ENCODE measurements at regions not wholly inside any gene's neighbourhood (a gene's known extent, or its start where the extent isn't known, plus 50 kb on each side); places are given as distances from the start of the nearest gene placed in this dataset.
"Not testable (repeated sequence)": the region's sequence is repeated elsewhere in the genome, so short reads cannot be mapped to it uniquely, and the experiment has no call there.

DNA sequence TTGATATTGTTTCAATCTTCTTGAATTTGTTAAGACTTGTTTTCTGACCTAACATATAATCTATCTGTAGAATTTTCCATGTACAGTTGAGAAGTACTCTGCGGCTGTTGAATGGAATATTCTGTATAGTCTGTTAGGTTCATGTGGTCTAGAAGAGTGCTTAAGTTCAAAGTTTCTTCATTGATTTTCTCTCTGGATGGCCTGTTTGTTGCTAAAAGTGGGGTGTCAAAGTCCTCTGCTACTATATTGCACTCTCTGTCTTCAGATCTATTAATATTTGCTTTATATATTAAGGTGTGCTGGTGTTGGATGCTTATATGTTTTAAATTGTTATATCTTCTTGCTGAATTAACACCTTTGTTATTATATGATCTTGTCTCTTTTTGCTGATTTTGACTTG is 290.9 kb upstream of the STXBP6 start:
- no peak for DNase-seq (ENCODE audit: low spot score)

DNA sequence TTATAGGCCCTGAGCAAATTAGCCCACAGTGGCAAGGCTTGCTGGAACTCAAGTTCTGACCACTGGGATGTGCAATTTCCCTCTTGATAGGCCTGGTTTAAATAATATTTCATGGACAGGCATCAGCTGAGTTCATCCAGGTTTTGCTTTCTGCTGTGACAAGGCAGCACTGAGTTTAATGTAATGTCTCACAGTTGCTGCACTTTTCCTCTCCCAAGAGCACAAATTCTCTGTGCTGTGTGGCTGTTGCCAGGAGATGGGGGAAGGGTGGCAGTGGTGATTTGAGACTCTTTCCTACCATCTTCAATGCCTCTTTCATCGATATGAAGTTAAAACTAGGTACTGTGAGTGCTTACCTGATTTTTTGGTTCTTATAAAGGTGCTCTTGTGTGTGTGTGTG is 272.8 kb upstream of the STXBP6 start:
- no peak for DNase-seq (ENCODE audit: low spot score)

GRCh38 chr14:25316007-25316406 is 266.1 kb upstream of the STXBP6 start:
- not testable (repeated sequence) for DNase-seq (ENCODE audit: low spot score)

GRCh38 chr14:25308244-25308643 is 258.3 kb upstream of the STXBP6 start:
- no peak for DNase-seq (ENCODE audit: low spot score)

GRCh38 chr14:25303934-25304333 is 254.0 kb upstream of the STXBP6 start:
- no peak for DNase-seq (ENCODE audit: low spot score)

GRCh38 chr14:25298238-25298637 is 248.3 kb upstream of the STXBP6 start:
- DNase-seq (ENCODE audit: low spot score), result no peak

DNA sequence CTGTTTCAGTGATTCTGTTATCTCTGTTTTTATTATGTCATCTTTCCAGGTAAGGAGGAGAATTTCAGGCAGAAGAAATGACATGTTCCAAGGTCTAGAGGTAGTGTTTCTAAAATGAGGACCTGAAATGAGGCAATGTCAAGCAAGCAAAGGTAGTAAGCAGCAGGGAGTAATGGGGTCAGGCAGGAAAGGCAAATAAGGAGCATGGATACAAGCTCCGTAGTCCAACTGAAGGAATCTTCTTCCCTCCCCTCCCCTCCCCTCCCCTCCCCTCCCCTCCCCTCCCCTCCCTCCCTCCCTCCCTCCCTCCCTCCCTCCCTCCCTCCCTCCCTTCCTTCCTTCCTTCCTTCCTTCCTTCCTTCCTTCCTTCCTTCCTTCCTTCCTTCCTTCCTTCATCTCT is 240.2 kb upstream of the STXBP6 start:
- DNase-seq (ENCODE audit: low spot score), result not testable (repeated sequence)

DNA sequence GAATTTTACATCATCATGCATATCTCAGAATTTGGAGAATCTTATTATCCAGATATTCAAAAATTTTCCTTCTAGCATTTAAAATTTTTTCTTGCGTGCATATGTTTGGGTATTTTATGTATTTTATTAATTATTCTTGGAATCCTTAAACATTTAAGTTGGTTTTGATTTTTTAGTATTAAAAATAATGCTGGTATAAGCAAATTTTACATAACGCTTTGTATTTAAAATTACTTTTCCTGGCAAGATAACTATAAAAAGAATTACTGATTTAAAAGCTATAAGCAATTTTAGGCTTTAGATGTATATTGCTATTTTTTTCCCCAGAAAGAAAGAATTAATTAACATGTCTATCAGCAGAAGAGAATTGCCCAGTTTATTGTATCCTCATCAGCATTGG is 224.6 kb upstream of the STXBP6 start:
- no peak for DNase-seq (ENCODE audit: low spot score)

DNA sequence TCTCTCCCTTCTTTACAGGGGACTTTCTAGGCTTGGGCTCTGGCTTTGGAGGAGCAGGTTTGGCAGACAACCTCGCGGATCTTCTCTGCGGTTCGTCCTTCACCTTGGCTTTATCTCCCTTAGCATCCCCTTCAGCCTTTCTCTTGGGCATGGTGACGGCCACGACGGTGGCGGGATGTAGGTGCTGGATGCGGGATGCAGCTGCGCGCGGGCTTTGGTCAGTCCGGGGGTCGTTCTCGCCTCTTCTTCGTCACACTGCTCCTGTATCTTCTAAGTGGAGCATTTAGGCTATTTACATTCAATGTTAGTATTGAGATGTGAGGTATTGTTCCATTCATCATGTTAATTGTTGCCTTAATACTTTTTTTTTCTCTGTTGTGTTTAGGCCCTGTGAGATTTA is 217.2 kb upstream of the STXBP6 start:
- DNase-seq (ENCODE audit: low spot score), result no peak

DNA sequence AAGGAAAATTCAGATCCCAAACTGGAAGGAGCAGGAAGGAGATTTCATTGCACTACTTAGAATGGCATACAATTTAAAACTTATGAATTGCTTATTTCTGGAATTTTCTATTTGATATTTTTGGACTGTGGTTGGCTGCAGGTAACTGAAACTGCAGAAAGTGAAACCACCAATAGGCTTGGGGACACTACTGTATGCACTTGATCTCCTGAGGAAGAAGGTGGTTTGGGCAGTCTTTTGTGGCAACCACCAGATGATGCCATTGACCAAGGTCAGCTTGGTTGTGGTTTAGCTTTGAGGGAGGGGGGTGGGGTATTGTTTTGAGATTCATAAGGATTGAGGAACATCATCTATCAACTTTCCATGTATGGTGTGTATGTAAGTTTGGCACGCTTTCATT is 209.5 kb upstream of the STXBP6 start:
- DNase-seq (ENCODE audit: low spot score), result no peak

GRCh38 chr14:25252793-25253192 is 202.8 kb upstream of the STXBP6 start:
- DNase-seq (ENCODE audit: low spot score), result no peak

GRCh38 chr14:25250516-25250915 is 200.6 kb upstream of the STXBP6 start:
- DNase-seq (ENCODE audit: low spot score), result no peak

DNA sequence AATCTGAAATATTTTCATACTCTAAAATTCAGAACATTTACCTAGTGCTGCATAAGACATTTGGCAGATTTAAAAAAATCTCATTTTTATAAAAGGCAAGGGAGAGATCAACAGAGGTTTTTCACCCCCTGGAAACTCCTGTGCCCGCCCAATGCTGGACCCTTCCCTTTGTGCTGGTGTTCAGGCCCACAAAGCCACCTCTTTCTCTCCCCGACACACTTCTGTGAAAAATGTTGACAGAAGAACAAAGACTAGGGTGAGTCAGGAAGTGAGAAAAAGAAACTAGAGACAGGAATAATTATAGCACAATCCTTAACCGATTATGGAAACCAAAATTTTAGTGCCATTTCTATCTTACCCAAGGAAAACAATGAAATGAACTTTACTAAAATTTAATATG is 197.7 kb upstream of the STXBP6 start:
- DNase-seq (ENCODE audit: low spot score), result no peak

- DNase-seq (ENCODE audit: low spot score), result no peak
Observed at GRCh38 chr14:25246751-25247150, 196.8 kb upstream of the STXBP6 start.

- no peak for DNase-seq (ENCODE audit: low spot score)
Observed at GRCh38 chr14:25239170-25239569, 189.2 kb upstream of the STXBP6 start.

- DNase-seq (ENCODE audit: low spot score), result no peak
Observed at GRCh38 chr14:25237845-25238244, 187.9 kb upstream of the STXBP6 start.

DNA sequence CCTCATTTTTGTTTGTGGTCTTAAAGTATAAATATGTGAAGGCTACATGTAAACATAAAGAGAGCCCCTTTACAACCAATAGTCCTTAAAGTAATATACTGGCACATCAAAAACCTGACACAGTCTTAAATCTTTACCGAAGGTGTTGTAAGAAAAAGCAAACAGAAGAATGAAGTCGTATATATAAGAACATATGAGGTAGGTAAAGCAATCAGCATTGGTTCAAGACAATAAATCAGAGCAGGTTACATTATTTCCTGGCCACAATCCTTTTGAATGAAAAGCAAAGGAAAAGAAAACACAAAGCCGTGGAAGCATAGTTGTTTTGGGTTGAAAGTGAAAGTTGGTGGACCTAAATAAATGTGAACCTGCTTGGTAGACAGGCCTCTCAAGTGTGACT is 183.7 kb upstream of the STXBP6 start:
- no peak for DNase-seq (ENCODE audit: low spot score)

- DNase-seq (ENCODE audit: low spot score), result no peak
Observed at GRCh38 chr14:25231004-25231403, 181.1 kb upstream of the STXBP6 start.

DNA sequence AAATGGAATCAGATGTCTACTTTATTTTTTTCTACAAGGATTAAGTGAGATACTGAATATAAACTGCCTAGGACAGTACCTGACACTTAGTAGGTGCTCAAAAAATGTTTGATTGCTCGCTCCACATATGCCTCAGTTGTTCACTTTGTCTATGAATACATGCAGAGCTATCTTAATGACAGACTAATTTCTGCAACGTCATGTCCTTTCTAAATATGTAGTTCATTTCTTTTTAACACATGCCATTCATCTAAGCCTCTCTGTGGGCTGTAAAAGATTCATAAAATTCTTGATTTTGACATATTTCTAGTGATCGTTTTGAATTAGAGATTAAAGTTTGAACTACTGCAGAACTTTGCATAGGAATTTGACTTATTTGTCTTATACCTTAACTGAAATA is 176.3 kb upstream of the STXBP6 start:
- no peak for DNase-seq (ENCODE audit: low spot score)

GRCh38 chr14:25222256-25222655 is 172.3 kb upstream of the STXBP6 start:
- DNase-seq (ENCODE audit: low spot score), result no peak

DNA sequence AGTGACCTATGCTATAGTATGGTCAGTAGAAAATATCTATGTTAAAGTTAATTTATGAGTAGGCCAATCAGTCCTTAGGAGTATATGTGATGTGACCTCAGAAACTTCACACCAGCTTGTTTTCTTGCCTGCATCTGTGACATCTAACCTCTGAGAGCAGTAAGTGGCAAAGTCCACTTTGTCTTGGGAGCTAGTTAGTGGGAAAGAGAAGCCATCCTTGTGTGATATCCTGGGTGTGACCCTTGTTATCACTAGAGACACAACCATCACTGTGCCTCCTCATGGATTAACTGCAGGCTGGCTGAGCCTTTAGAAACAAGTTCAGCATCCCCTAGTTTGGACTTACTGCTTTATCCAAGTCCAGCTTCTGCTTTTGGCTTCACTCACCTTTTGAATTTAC is 170.6 kb upstream of the STXBP6 start:
- DNase-seq (ENCODE audit: low spot score), result no peak

DNA sequence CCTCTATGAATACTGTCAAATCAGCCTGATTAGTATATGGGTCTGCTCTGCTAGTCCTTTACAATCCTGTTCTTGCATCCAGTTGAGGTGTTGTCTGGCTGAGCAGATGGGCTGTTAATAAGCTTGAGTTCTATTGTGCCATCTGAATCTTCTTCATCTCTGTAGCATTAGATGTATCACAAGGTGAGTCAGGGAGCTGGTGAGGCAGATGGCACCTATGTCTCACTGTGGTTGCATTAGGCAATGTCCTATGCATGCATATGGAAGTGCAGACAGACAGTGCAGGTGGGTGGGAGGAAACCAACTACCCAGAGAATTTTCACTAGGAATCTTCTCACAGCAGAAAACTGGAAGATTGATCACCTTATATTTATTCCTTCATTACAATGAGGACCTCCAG is 165.7 kb upstream of the STXBP6 start:
- DNase-seq (ENCODE audit: low spot score), result no peak

DNA sequence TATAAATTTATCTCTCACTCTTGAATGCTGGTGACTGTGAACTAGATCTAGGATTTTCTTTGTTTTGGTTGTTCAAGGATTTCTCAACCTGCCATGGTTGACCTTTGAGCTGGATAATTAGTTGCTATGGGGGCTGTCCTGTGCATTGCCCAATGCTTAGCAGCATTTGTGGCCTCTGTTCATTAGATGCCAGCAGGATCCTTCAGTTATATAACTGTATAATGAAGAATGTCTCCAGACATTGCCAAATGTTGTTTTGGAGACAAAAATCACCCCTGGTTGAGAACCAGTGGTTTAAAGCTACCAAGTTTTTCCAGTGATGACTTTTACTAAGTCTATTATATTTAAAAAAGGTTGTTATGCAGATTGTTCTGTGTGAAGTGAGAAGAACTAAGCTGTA is 147.9 kb upstream of the STXBP6 start:
- no peak for DNase-seq (ENCODE audit: low spot score)

GRCh38 chr14:25180221-25180620 is 130.3 kb upstream of the STXBP6 start:
- DNase-seq (ENCODE audit: low spot score), result no peak

DNA sequence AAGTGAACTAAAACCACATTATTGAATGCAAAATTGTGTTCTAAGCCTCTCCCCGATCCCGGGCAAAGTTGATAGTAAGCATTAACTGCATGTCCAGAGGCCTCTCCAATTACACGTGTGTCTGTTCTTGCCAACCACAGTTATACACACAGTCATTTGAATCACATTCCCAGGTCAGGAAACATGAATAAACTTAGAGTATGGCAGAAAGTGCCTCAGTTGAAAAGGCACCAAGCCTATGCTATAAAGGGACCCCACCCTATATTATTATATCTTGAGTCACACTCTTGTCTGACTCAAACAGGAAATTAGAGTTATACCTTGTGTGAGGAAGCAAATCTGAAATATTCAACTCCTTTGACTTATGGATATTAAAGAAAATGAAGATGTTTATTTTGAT is 128.3 kb upstream of the STXBP6 start:
- no peak for DNase-seq (ENCODE audit: low spot score)
